RPMI8226 (cell line): ENCODE measurements at regions not wholly inside any gene's neighbourhood (a gene's known extent, or its start where the extent isn't known, plus 50 kb on each side); places are given as distances from the start of the nearest gene placed in this dataset.

Experiments
- DNase-seq: peaks from one replicate; pipeline ENCODE4 v3.0.0-alpha.2; 2015

- no peak for DNase-seq
Observed at GRCh38 chr4:11264841-11265240, 163.9 kb downstream of the HS3ST1 start.

DNA sequence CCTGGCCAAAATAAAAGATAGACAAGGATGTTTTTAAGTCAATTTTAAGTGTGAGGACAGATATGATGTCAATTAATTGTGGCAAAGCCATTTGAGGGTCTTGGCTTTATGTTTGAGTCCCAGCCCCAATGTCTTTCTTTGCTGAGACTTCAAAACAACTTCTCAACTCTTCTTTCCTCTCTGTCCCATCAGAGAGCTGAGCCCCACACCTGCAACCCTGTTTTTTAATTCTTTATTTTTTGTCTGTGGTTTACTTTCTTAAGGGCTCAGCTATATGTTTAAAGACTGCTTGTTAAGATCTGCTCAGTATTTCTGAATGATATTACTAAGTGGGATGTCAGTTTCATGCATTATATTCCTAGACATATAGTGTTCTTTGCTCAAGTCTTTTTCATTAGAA, 164.3 kb downstream of the HS3ST1 start:
- DNase-seq = no peak

DNA sequence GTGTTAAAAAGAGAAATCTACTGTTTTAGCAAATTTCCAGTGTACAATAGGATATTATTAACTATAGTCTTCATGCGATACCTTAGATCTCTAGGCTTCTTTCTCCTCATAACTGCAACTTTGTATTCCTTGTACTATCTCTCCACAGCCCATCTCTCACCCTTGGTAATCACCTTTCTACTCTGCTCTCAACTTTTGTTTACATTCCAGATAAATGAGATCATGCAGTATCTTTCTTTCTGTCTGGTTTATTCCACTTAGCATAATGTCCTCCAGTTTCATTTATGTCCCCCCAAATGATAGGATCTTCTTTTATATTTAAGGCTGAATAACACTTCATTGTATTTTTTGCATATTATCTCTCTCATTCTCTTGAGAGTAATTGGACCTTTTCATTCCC, 165.5 kb downstream of the HS3ST1 start:
- no peak for DNase-seq

- DNase-seq = no peak
Observed at GRCh38 chr4:11261066-11261850, 167.4 kb downstream of the HS3ST1 start.

DNA sequence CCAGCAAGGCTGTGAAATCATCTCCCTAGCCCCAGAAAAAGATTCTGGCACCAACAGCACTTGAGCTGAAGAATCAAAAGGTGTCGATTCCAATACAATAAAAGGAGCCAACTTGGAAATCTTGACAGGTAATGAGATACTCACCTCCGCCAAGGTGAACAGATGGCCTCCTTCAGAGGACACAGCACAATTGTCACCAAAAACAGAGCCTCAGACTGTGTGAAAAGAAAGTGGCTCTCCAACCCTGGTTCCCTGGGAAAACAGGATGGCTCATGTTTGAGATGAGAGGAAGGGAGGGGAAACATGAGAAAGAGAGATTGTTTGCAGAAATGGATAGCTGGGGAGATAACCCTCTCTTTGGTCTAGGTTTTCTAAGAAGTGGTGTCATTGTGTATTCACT, 168.9 kb downstream of the HS3ST1 start:
- no peak for DNase-seq

- DNase-seq = no peak
Observed at GRCh38 chr4:11252149-11252548, 176.5 kb downstream of the HS3ST1 start.

DNA sequence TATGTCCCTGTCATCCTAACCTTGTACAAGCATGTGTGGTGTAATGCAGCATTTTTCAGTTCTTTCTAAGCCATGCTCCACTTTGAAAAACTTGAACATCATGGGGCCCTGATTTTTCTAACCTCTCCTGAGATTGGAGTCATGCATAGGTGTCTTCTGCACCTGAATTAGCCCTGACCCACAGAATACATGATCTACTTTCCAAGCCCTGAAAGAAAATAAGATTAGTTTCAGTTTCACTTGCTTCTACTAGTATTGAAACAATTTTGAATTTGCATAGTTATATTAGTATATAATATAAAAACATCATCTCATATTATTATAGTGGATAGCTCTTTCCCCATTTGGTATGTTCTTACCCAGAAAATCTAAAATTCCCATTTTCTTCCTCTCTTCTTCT, 178.2 kb downstream of the HS3ST1 start:
- DNase-seq = no peak

DNA sequence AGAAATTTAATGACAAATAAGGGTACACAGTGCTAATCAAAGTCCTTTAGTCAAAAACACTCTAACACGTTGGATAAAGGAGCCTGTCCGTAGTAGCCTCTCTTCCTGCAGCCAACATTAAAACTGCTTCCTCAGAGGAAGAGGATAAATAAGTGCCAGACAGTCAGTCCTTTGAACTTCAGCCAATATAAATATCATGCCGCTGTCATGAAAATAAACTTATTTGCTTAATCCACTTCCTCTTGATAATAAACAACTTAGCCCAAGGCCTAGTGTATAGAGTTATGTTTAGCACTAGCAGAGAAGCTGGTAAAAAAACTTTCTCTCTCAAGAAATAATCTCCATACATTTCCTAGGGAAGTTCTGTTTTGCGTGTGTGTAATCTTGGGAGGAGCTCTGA, 196.7 kb downstream of the HS3ST1 start:
- DNase-seq = no peak

DNA sequence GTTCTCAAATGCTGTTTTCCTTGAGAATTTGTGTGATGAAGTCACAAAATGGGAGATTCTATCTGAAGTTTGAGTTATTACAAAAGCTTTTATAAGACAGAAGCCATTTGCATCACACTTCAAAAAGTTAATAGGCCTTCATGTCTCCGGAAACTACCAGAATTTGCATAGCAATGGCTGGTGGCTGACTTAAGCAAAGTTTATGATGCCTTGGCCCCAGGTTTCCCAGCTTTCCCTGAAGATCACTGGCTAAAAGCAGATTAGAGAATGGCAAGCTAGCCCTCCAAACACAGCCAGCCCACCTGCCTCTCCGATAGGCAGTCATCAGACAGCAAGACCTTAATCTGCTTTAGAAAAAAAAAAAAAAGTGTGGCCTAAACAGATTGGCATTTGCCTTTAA, 197.8 kb downstream of the HS3ST1 start:
- no peak for DNase-seq

GRCh38 chr4:11228530-11228929, 200.2 kb downstream of the HS3ST1 start:
- no peak for DNase-seq

- DNase-seq = no peak
Observed at GRCh38 chr4:11223311-11223710, 205.4 kb downstream of the HS3ST1 start.

- peak; percentile 23 for DNase-seq
Observed at GRCh38 chr4:11218692-11219091, 210.0 kb downstream of the HS3ST1 start.

DNA sequence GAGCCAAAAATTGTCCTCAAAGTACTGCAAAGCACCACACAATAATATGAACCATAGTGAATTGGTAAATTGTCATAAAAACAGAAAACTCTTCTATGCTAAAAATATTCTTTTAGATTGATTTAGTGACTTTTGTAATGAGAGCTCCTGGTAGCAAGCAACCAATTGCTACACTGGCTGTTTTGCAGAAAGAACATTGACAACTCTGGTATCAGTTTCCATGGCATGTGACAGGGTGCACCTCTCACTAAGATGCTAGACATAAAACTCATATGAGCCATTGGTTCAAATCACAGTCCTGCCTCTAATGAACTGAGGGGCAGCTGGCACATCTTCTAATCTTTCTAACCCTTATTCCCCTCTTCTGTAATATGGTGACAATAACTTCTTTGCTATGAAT, 212.2 kb downstream of the HS3ST1 start:
- no peak for DNase-seq

- no peak for DNase-seq
Observed at GRCh38 chr4:11214281-11214680, 214.4 kb downstream of the HS3ST1 start.

GRCh38 chr4:11209826-11210225, 218.9 kb downstream of the HS3ST1 start:
- no peak for DNase-seq

- DNase-seq = no peak
Observed at GRCh38 chr4:11201256-11201655, 227.4 kb downstream of the HS3ST1 start.

DNA sequence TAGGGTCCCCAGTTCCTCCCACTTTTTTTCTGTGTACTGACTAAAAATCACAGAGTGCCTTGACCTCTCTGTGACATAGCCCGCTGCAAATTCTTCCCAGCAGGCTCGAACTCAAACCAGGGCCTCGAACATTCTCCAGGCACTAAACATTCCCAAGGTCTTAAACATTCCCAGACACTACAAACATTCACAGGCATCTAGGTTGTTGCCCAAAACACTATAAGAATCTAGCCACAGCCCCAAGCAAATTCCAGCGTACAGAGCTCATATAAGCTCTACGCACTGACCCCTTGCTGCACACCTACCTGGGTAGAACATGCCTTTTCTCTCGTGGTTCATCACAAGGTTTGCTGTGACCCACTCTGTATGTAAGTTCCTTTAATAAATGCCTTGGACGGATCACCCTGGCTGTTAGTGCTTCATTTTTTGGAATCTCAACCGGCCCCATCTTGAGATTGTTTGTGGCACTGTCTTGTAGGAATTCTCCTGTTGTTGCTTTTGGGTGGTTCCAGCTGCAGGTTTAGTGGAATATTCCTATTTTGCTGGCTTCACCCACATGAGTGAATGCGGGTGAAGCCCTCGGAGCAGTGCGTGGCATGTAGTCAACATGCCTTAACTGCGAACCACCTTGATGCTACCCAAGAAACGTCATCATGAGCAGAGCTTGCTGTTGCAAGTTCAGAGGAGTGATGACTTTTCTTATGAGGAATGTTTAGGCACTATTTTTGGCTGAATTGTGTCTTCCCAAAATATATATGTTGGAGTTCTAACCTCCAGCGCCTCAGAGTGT, 230.0 kb downstream of the HS3ST1 start:
- no peak for DNase-seq

DNA sequence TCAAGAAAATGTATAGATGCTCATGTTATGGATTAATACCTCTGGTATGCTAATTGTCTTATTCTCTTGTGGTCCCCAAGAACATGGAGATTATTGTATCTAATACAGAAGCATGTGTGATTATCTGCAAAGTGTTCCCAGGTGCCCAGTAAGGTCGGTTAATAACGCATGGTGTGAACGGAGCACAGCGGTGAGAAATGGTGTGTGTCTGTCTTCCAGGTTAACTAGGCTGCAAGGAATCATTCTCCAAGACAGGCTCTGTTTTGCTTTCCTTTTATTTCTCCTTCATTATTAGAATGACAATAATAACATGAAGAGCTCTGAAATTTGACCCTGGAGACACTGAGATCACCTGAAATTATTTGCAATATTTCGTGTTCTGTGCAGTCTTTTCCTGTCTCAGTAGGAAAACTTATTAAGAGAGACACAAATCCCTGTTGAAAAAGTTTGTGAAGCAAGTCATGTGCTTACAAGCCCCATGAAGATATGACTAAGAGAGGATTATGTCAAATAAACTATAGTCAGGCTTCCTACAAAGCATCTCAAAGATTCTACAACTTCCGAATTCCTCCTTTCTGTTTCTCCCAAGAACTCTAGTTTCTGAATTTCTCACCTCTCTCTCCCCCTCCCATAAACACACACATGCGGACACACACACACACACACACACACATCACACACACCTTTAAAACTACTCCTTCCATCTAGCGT, 230.9 kb downstream of the HS3ST1 start:
- no peak for DNase-seq

DNA sequence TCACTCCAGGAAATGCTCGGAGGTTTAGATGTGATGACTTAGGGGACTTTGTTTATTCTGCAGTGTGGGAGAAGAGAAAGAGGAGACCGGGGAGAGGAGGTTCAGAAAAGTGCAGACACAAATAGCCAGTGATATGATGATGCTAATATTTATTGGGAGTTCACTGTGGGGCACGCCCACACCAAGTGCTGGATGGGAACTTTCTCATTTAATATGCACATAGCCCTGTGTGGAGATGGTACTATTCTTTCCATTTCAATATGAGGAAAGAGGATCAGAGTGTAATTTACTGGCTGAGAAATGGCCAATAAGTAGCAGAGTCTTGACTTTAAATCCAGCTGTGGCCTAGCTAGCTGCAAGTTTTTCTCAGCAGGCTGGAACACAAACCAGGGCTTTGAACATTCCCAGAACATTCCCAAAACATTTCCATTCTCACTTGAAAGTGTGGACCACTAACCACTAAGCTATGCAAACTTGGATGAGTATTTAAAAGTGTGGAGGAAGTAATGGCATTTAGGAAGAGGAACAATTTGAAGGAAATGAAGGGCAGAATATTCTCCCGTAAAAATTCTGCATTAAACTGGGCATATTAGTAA, 231.7 kb downstream of the HS3ST1 start:
- no peak for DNase-seq

- DNase-seq = no peak
Observed at GRCh38 chr4:11194431-11194830, 234.3 kb downstream of the HS3ST1 start.

- DNase-seq = no peak
Observed at GRCh38 chr4:11189756-11190155, 238.9 kb downstream of the HS3ST1 start.

- DNase-seq = no peak
Observed at GRCh38 chr4:11183356-11183740, 245.3 kb downstream of the HS3ST1 start.

DNA sequence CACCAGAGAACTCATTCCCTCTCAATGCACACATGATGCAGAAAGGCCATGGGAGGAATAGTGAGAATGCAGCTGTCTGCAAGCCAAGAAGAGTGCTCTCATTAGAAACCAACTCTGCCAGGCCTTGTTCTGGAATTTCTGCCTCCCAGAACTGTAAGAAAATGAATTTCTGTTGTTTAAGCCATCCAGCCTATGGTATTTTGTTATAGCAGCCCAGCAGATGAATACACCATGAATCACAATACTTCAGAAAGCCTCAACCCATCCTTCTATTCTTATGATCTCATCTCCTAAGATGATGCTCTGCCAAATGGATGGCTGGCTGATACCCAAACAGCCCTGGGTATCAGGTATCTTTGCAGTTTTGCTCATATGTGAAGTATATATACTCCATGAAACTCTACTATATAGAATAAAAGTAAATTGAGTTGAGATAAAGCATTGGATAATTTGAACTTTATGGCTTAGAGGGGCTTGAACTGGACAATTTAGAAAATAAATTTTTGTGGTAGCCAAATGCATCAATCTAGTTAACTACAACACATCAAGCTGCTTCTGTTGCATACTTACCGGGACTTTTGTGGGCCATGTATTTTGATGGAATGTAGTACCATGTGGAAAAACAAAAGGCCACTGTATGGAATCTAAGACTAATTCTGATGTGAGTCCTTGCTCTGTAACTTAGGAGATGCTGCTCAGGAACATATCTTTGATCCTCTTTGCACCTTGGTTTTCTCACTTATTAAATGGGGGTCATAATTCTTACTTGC, 245.9 kb downstream of the HS3ST1 start:
- DNase-seq = no peak
